Osteoblast (primary cell): ENCODE measurements at regions not wholly inside any gene's neighbourhood (a gene's known extent, or its start where the extent isn't known, plus 50 kb on each side); places are given as distances from the start of the nearest gene placed in this dataset.
"Not testable (repeated sequence)": the region's sequence is repeated elsewhere in the genome, so short reads cannot be mapped to it uniquely, and the experiment has no call there.

Experiments
- DNase-seq: peaks from one replicate; pipeline ENCODE4 v3.0.0; 2011; ENCODE audit warnings: low spot score, mixed read lengths; ENCODE audit not compliant: insufficient read length; ENCODE audit errors: missing footprints
- H2AFZ ChIP-seq: 2 replicates; pipeline ENCODE4 v1.6.0; 2011; ENCODE audit warnings: mild to moderate bottlenecking, low read length
- H3K27ac ChIP-seq: 2 replicates; pipeline ENCODE4 v1.5.1; 2011; ENCODE audit warnings: mild to moderate bottlenecking, low read depth, low read length, moderate library complexity
- H3K27me3 ChIP-seq: 2 replicates; pipeline ENCODE4 v1.6.0; 2012; ENCODE audit warnings: mild to moderate bottlenecking, control low read depth, inconsistent platforms, low read length, moderate library complexity; ENCODE audit not compliant: insufficient read depth
- H3K36me3 ChIP-seq: 2 replicates; pipeline ENCODE4 v1.5.1; 2011; ENCODE audit warnings: mild to moderate bottlenecking, low read length, control low read depth, moderate library complexity; ENCODE audit not compliant: insufficient read depth
- H3K4me1 ChIP-seq: 2 replicates; pipeline ENCODE4 v1.5.1; 2011; ENCODE audit warnings: mild to moderate bottlenecking, low read length, control low read depth, moderate library complexity; ENCODE audit not compliant: insufficient read depth
- H3K4me2 ChIP-seq: 2 replicates; pipeline ENCODE4 v1.6.0; 2011; ENCODE audit warnings: mild to moderate bottlenecking, low read length; ENCODE audit not compliant: insufficient read depth
- H3K4me3 ChIP-seq: fragments of 200-600 bp; sonication (generic); 3 replicates; pipeline ENCODE4 v1.5.1; 2012; ENCODE audit warnings: mild to moderate bottlenecking, low read length, inconsistent platforms; ENCODE audit not compliant: insufficient read depth
- H3K79me2 ChIP-seq: 2 replicates; pipeline ENCODE4 v1.6.0; 2012; ENCODE audit warnings: mild to moderate bottlenecking, low read length, control low read depth, inconsistent platforms; ENCODE audit not compliant: insufficient read depth
- H3K9me3 ChIP-seq: 2 replicates; pipeline ENCODE4 v1.5.1; 2011; ENCODE audit warnings: low read depth, low read length, control low read depth
- H4K20me1 ChIP-seq: 2 replicates; pipeline ENCODE4 v1.6.0; 2012; ENCODE audit warnings: mild to moderate bottlenecking, low read length, control low read depth; ENCODE audit not compliant: insufficient read depth
- CTCF ChIP-seq: IDR thresholded peaks from 2 replicates; pipeline ENCODE4 v1.5.1; 2011; ENCODE audit warnings: mild to moderate bottlenecking, low read depth, low read length, moderate library complexity; ENCODE audit errors: extremely low read depth

GRCh38 chr9:31185831-31186230 is 1198.6 kb upstream of the ACO1 start:
- Histone ChIP-seq H3K9me3 (peaks cover 2% of the 10 kb centered on the region), H3K4me3 (no peak overlapping the region), H3K79me2 (no peaks in the 10 kb centered on the region), H3K4me1 (no peaks in the 10 kb centered on the region), H3K36me3 (no peaks in the 10 kb centered on the region), H3K27me3 (no peaks in the 10 kb centered on the region), H3K4me2 (no peak overlapping the region), H2AFZ (no peak overlapping the region), H3K27ac (no peak overlapping the region), H4K20me1 (no peaks in the 10 kb centered on the region)
- DNase-seq = no peak
- no peak for TF ChIP-seq CTCF

GRCh38 chr9:31188496-31188895 is 1195.9 kb upstream of the ACO1 start:
- Histone ChIP-seq H3K36me3 (no peaks in the 10 kb centered on the region), H2AFZ (peak overlapping the region; percentile 6), H3K9me3 (peaks cover 2% of the 10 kb centered on the region), H3K79me2 (no peaks in the 10 kb centered on the region), H3K27me3 (no peaks in the 10 kb centered on the region), H3K4me2 (no peak overlapping the region), H3K4me3 (no peak overlapping the region), H3K4me1 (no peaks in the 10 kb centered on the region), H4K20me1 (no peaks in the 10 kb centered on the region), H3K27ac (no peak overlapping the region)
- no peak for DNase-seq
- TF ChIP-seq CTCF = no peak

GRCh38 chr9:31210978-31211570 is 1173.4 kb upstream of the ACO1 start:
- no peaks in the 10 kb centered on the region for H4K20me1 ChIP-seq
- no peak overlapping the region for H3K4me3 ChIP-seq
- H3K27ac ChIP-seq = no peak overlapping the region
- H3K27me3 ChIP-seq = no peaks in the 10 kb centered on the region
- H3K4me1 ChIP-seq = no peaks in the 10 kb centered on the region
- no peak overlapping the region for H2AFZ ChIP-seq
- no peak for TF ChIP-seq CTCF
- H3K9me3 ChIP-seq = no peaks in the 10 kb centered on the region
- no peaks in the 10 kb centered on the region for H3K36me3 ChIP-seq
- H3K4me2 ChIP-seq = no peak overlapping the region
- H3K79me2 ChIP-seq = no peaks in the 10 kb centered on the region
- no peak for DNase-seq

GRCh38 chr9:31229976-31230375 is 1154.5 kb upstream of the ACO1 start:
- H3K4me1 ChIP-seq, H4K20me1 ChIP-seq, H3K27ac ChIP-seq, H3K4me2 ChIP-seq, H3K27me3 ChIP-seq, H3K9me3 ChIP-seq, DNase-seq, H3K79me2 ChIP-seq, H3K4me3 ChIP-seq, H2AFZ ChIP-seq, H3K36me3 ChIP-seq: not testable (repeated sequence)
